ENCODE measurements at regions not wholly inside any gene's neighbourhood (a gene's known extent, or its start where the extent isn't known, plus 50 kb on each side); places are given as distances from the start of the nearest gene placed in this dataset.

- TF ChIP-seq CTCF (IDR thresholded peaks at IDR 0.05) (no peak), POLR2A (IDR thresholded peaks at IDR 0.05) (no peak)
These were observed 1022.5 kb downstream of the PCDH9 start for GRCh38 chr13:66207610-66208009.

Measured in prostate gland (tissue), 2 donors.